NCI-H2081 (cell line): ENCODE measurements at regions not wholly inside any gene's neighbourhood (a gene's known extent, or its start where the extent isn't known, plus 50 kb on each side); places are given as distances from the start of the nearest gene placed in this dataset.
A peak's percentile ranks its signal among the peaks of the same experiment; 100 is the strongest.

ENCODE experiments used
- DNase-seq, 2 experiments: peaks; one replicate each; lab custom pipeline; 2025; lab: John Stamatoyannopoulos, UW

- no peak for DNase-seq
These were observed 640.2 kb upstream of the KIRREL3 start for GRCh38 chr11:127640561-127641451.

GRCh38 chr11:127639916-127640315, 639.3 kb upstream of the KIRREL3 start:
- DNase-seq = no peak

DNA sequence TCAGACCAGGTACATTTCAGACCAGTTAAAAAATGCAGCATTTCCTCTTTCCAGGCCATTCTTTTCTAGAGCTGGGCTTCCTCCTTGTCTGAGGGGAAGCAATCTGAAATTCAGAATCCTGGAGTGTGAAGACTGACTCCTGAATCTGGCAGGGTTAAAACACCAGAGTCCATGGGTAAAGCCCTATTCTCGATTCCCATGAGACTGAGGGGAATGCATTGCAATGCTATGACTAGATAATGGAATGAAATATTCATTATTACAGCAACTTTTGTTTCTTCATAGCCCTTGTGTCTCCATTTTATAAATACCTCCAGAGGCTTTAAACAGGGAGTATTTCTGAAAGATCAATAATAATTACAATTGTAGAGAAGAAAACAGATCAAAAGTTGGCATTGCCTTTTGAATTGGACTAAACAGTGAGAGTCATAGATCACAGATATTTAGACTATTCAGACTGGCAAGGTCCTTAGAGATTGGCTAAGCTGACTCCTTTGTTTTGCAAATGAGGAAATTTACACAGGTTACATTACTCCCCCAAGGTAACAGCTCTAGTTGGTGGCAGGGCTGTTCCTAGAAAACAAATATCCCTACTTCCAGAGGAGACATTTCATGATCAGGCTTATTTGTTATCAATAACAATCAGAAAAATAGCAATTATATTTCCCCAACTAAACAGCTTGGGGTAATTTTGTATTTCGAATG, 632.6 kb upstream of the KIRREL3 start:
- peak in 1 of 2 experiments; percentile 12 for DNase-seq

DNA sequence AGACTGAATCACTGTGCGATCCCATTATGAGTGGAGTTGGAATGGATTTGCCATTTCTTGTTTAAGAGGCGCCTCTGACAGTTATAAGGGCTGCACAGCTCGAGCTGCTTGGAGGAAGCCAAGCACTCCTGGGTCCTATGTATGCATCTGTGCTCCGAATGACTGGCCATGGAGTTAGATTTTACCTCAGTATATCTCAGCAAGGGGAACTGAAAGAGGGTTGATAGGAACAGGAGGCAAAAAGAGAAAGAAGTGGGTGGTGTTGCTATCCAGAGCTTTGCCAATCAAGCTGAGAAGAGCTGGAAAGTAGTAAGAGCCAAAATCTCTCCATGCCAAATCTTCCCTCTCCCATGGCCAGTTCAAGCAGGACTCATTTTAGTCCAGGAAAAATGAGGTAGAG, 632.0 kb upstream of the KIRREL3 start:
- peak in 1 of 2 experiments; percentile 39 for DNase-seq

DNA sequence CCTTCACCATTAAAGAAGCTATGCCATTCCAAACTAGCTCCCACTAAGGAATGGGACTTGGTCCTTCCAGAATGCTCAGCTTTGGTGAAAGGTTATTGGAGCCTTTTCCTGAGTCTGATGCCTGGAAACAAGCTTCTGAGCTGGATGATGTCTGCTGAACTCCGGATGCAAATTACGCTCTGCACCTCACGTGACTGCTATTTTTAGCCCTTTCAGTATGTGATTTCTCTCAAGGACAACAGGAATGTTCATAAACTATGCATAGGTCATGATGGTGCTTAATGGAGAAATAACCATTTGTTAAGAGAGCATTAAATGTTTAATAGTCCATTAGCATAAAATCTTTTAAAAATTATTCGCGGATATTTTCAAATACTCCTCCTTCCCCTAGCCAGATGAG, 631.4 kb upstream of the KIRREL3 start:
- DNase-seq = no peak

- DNase-seq = no peak
These were observed 628.6 kb upstream of the KIRREL3 start for GRCh38 chr11:127629200-127629599.

DNA sequence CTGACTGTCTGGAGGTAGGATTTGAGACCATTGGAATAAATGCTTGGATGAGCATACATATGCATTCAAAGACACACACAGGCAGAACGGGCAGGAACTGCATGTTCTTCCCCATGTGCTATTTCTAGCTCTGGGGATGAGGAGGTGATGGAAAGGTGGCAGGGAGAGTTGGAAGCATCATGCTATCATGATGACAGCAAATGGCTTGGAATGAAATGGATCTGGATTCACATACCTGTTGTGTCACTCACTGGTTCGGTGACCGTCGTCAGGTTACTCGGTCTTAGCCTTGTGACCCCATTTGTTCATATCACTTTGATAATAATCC, 627.9 kb upstream of the KIRREL3 start:
- DNase-seq = no peak

GRCh38 chr11:127627629-127628457, 627.3 kb upstream of the KIRREL3 start:
- peak; percentile 94 to 99 for DNase-seq

DNA sequence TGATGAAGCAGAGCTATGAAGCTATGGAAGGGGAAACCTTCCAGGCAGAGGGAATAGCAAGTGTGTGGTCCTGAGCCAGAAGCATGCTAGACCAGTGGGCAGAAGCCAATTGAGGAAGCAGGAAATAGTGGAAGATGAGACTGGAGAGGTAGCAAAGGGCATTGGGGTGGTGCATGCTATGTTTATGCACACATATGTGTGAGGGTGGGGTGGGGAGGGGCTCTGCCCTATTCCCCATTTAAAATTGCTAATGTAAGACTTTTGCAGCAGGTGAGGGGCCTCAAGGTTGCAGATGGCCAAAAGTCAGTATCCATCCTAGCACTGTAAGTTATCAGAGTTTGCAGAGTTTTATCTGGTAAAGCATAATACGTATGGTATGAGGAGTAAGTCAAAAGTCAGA, 626.6 kb upstream of the KIRREL3 start:
- DNase-seq = peak in 1 of 2 experiments; percentile 23

DNA sequence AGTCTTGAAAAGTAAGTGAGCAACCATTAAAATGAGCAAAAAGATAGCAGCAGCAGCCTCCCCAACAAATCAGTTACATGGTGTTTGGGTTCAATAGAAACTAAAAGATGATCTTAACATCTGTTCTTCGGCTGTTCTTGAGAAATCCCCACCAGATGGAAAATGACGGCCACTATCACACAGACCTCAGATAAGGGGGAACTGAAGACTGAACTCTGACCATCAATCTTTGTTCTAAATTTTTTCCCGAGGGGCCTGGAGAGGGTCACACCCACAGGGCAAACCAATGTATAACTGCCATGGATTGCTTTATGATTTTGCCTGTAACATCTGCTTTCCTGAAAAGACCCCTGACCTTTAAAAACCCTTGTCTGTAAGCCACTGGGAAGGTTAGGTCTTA, 624.8 kb upstream of the KIRREL3 start:
- DNase-seq = no peak

GRCh38 chr11:127624306-127624856, 623.8 kb upstream of the KIRREL3 start:
- peak in 1 of 2 experiments; percentile 22 for DNase-seq

DNA sequence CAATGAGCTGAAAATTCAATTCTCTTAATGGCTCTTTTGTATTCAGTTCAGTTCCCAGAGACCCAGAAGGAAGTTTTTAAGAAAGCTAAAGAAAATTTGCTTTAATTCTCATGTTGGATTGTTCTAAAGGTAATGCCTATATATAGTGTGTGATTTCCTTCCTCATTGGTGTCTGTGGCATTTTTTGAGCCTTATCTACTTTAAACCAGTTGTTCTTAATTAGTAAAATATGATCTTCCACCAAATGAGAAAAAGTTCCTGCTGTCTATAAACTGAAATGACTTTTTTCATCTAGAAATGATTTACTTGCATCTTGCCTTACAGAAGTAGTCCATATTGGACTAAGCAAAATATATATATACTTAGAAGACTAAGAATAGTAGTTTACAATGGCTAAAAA, 622.1 kb upstream of the KIRREL3 start:
- no peak for DNase-seq

DNA sequence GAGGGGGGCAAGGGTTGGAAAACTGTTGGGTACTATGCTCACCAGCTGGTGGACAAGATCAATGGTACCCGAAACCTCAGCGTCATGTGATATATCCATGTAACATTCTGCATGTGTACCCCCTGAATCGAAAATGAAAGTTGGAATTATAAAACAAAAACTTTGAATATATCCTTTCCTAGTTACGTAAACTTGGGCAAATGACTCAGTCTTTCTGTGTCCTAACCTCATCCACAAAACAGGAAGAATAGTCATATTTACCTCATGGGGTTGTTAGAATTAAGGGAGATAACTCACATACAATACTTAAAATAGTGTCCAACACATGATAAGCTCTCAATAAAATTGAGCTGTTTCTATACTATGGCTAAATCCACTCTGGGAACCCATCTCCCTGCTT, 620.1 kb upstream of the KIRREL3 start:
- DNase-seq = no peak

DNA sequence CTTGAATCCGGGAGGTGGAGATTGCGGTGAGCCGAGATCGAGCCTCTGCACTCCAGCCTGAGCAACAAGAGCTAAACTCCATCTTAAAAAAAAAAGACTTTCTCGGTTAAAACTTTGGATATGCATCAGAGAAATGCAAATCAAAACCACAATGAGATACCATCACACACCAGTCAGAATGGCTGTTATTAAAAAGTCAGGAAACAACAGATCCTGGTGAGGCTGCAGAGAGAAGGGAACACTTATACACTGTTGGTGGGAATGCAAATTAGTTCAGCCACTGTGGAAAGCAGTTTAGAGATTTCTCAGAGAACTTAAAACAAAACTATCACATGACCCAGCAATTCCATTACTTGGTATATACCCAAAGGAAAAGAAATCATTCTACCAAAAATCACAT, 619.4 kb upstream of the KIRREL3 start:
- no peak for DNase-seq

- DNase-seq = no peak
These were observed 618.2 kb upstream of the KIRREL3 start for GRCh38 chr11:127618721-127619120.

- DNase-seq = peak in 1 of 2 experiments; percentile 77
These were observed 615.6 kb upstream of the KIRREL3 start for GRCh38 chr11:127616158-127616557.

- no peak for DNase-seq
These were observed 612.0 kb upstream of the KIRREL3 start for GRCh38 chr11:127612607-127613006.

GRCh38 chr11:127609025-127609773, 608.6 kb upstream of the KIRREL3 start:
- DNase-seq = no peak

GRCh38 chr11:127607487-127608085, 607.0 kb upstream of the KIRREL3 start:
- no peak for DNase-seq

DNA sequence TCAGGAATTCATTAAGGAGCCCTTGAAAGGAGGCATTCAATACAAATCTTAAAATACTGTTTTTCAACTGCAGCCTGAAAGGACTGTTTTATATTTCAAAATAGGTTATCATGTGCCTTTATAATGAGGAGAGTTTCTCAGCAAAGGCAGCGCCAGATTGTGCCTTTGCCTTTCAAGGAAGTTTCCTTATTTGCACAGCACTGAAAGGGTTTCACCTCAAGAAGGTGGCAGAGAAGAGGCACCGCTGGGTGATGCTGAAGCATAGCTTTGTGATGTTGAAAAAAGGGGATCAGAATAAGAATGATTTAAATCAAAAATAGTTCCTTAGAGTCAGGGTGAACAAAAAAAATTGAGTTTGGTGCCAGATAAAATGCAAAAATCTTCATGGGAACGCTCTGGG, 601.0 kb upstream of the KIRREL3 start:
- DNase-seq = no peak

- no peak for DNase-seq
These were observed 600.1 kb upstream of the KIRREL3 start for GRCh38 chr11:127600674-127601073.
